HepG2 (cell line): ENCODE measurements at regions not wholly inside any gene's neighbourhood (a gene's known extent, or its start where the extent isn't known, plus 50 kb on each side); places are given as distances from the start of the nearest gene placed in this dataset.

Source experiments
- ATAC-seq: fragments of 200-7000 bp; cut with Tn5 transposase; 3 replicates; pipeline ENCODE4 v1.9.1; 2020; ENCODE audit warnings: mild to moderate bottlenecking, moderate library complexity
- BruUV-seq: library from RNA; stranded (reverse); fragments of 400-500 nt; replicated peaks from 2 replicates; lab custom pipeline; 2021; lab: Mats Ljungman, UMichigan
- CTCF ChIA-PET: fragments of 300-600 bp; formaldehyde crosslinking; extraction: SDS; loops from one replicate; lab custom pipeline; 2021; ENCODE audit warnings: low total read pairs, inconsistent platforms, low intra/inter-chr PET ratio; lab: Yijun Ruan, JAX
- POLR2A ChIA-PET: fragments of 350-600 bp; sonication (Branson Sonifier 250); formaldehyde crosslinking; loops from one replicate; lab custom pipeline; 2020; ENCODE audit warnings: antibody characterized with exemption, inconsistent platforms; lab: Yijun Ruan, JAX
- DNase-seq: peaks from one replicate; pipeline ENCODE4 v3.0.0-alpha.2; 2015; ENCODE audit warnings: low spot score
- FAIRE-seq: peaks from 3 replicates; lab custom pipeline; 2011; peaks lifted over from hg19 to GRCh38; lab: Jason Lieb, UNC
- H2AFZ ChIP-seq: one replicate; pipeline ENCODE4 v1.6.1; 2011; ENCODE audit warnings: low read length, inconsistent platforms
- H3K27ac ChIP-seq: fragments of 300-600 bp; 3 replicates; pipeline ENCODE4 v1.8.0; 2011; ENCODE audit warnings: mixed run types, mild to moderate bottlenecking, mixed read lengths, low read length, inconsistent platforms; ENCODE audit not compliant: insufficient read depth; ENCODE audit errors: extremely low read length
- H3K27me3 ChIP-seq, 2 experiments: fragments of 200-600 bp in 1 of 2; 2 replicates in 1 of 2; 3 replicates in 1 of 2; pipeline versions ENCODE4 v1.6.0 to v1.8.0; 2011; ENCODE audit warnings: low read length in 2 of 2, mild to moderate bottlenecking in 2 of 2, moderate library complexity in 2 of 2, inconsistent platforms in 1 of 2; ENCODE audit not compliant: insufficient read depth in 2 of 2, control insufficient read depth in 1 of 2
- H3K36me3 ChIP-seq, 2 experiments: fragments of 200-600 bp in 1 of 2; replicated peaks in 1 of 2; 2 replicates in 1 of 2; 3 replicates in 1 of 2; pipeline versions ENCODE4 v1.5.1 to v1.8.0; 2011; ENCODE audit warnings: low read length in 2 of 2, inconsistent platforms in 1 of 2; ENCODE audit not compliant: insufficient read depth in 2 of 2, control insufficient read depth in 1 of 2
- H3K4me1 ChIP-seq: 2 replicates; pipeline ENCODE4 v1.5.1; 2012; ENCODE audit warnings: low read length, inconsistent platforms; ENCODE audit not compliant: insufficient read depth
- H3K4me2 ChIP-seq: 2 replicates; pipeline ENCODE4 v1.6.0; 2011; ENCODE audit warnings: low read depth, low read length, inconsistent platforms
- H3K4me3 ChIP-seq, 3 experiments: fragments of 200-600 bp in 1 of 3; sonication (generic), shearing (Covaris generic) in 1 of 3; replicated peaks in 1 of 3; 2 replicates each; pipeline ENCODE4 v1.5.1; 2011 to 2016; ENCODE audit warnings: low read length in 3 of 3, inconsistent platforms in 2 of 3, low read depth in 2 of 3, mild to moderate bottlenecking in 2 of 3, control low read depth in 1 of 3, mixed read lengths in 1 of 3; ENCODE audit not compliant: insufficient read depth in 1 of 3
- H3K79me2 ChIP-seq: one replicate; pipeline ENCODE4 v1.6.1; 2011; ENCODE audit warnings: low read length, inconsistent platforms; ENCODE audit not compliant: insufficient read depth
- H3K9ac ChIP-seq: 2 replicates; pipeline ENCODE4 v1.6.0; 2011; ENCODE audit warnings: mild to moderate bottlenecking, low read depth, low read length, inconsistent platforms; ENCODE audit not compliant: insufficient read depth
- H3K9me3 ChIP-seq: 2 replicates; pipeline ENCODE4 v1.5.1; 2012; ENCODE audit warnings: mild to moderate bottlenecking, low read length
- H4K20me1 ChIP-seq: 2 replicates; pipeline ENCODE4 v1.6.0; 2011; ENCODE audit warnings: inconsistent platforms, mild to moderate bottlenecking, low read length, moderate library complexity; ENCODE audit not compliant: insufficient read depth
- HOXA9 ChIP-seq: sonication (generic); formaldehyde crosslinking; IDR thresholded peaks from 2 replicates; pipeline ENCODE4 v1.8.1; 2022; ENCODE audit warnings: missing genetic modification reagents, mild to moderate bottlenecking, moderate library complexity, borderline replicate concordance
- LCORL ChIP-seq, 2 experiments: fragments of 450-650 bp in 1 of 2; sonication (generic) in 1 of 2; formaldehyde crosslinking in 1 of 2; IDR thresholded peaks; 2 replicates each; pipeline versions ENCODE4 v1.5.0 to v1.6.1; 2017 to 2020; ENCODE audit warnings: antibody characterized with exemption in 1 of 2, missing genetic modification reagents in 1 of 2
- MEF2D ChIP-seq: sonication (generic); formaldehyde crosslinking; IDR thresholded peaks from 2 replicates; pipeline ENCODE4 v1.5.1; 2020; ENCODE audit warnings: mild to moderate bottlenecking, missing genetic modification reagents
- PHF5A ChIP-seq: IDR thresholded peaks from one replicate; pipeline ENCODE4 v1.6.1; 2018; ENCODE audit warnings: low read depth, missing genetic modification reagents; ENCODE audit not compliant: unreplicated experiment
- U2AF2 ChIP-seq: fragments of 200-400 bp; formaldehyde crosslinking; IDR thresholded peaks from 2 replicates; pipeline ENCODE4 v1.6.1; 2017; ENCODE audit warnings: low read depth, mild to moderate bottlenecking, low read length
- ZNF432 ChIP-seq: sonication (generic); formaldehyde crosslinking; IDR thresholded peaks from 2 replicates; pipeline ENCODE4 v1.5.0; 2020; ENCODE audit warnings: missing genetic modification reagents, mild to moderate bottlenecking, borderline replicate concordance
- ZNF451 ChIP-seq: sonication (generic); formaldehyde crosslinking; IDR thresholded peaks from 2 replicates; pipeline ENCODE4 v1.5.0; 2020; ENCODE audit warnings: mild to moderate bottlenecking, missing genetic modification reagents
- ZNF678 ChIP-seq: sonication (generic); formaldehyde crosslinking; IDR thresholded peaks from 2 replicates; pipeline ENCODE4 v1.4.0; 2020; ENCODE audit warnings: mild to moderate bottlenecking, missing genetic modification reagents
- ZNF878 ChIP-seq: sonication (generic); formaldehyde crosslinking; IDR thresholded peaks from 2 replicates; pipeline ENCODE4 v1.8.1; 2023; ENCODE audit warnings: mild to moderate bottlenecking, missing genetic modification reagents, moderate library complexity
- WGBS: methylation state at CpG from one replicate; pipeline ENCODE4 v1.1.6; 2017; ENCODE audit warnings: low lambda C conversion rate; 5-methylcytosine and 5-hydroxymethylcytosine counted together
- in situ Hi-C: cut with HindIII; loops from 2 replicates; pipeline ENCODE4 v1.10.0; 2017; ENCODE audit warnings: low pct_unique_long_range_greater_than_20kb; ENCODE audit not compliant: extremely low pct_ligation_motif_present
- intact Hi-C: fragments of 100-400 bp; cut with micrococcal nuclease; formaldehyde crosslinking; loops from one replicate; pipeline ENCODE4 v1.10.0; 2022; ENCODE audit not compliant: unreplicated experiment
- TF ChIP-seq, protein P1 (sequence below): fragments of 450-650 bp; IDR thresholded peaks from 2 replicates; pipeline ENCODE4 v1.6.1; 2017
- TF ChIP-seq, protein P2 (sequence below): sonication (generic); formaldehyde crosslinking; IDR thresholded peaks from 2 replicates; pipeline ENCODE4 v1.4.0; 2020; ENCODE audit warnings: missing genetic modification reagents

DNA sequence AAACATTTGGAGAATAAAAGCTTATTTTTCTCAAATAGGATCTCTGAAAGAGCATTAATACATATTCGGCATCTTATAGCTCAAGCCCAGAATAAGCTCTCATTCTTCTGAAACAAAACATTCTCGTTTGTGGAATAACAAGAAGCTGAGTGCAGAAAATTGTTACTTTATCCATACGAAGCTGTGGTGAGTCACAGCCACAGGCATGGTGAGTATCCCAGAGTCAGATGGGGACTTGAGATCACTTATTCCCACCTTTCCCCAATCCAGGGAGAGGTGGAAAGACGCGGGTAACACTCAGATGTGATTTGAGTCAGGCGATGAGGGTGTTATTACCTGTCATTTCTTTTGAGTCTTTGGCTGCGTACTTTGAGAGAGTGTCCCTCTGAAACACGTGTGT is 214.6 kb upstream of the TMEM132C start:
- no TSS peak for BruUV-seq
- Histone ChIP-seq H4K20me1 (no peaks in the 10 kb centered on the region), H3K79me2 (no peaks in the 10 kb centered on the region), H3K9ac (no peak overlapping the region), H3K4me1 (no peaks in the 10 kb centered on the region), H3K36me3 (no peaks in the 10 kb centered on the region), H3K27ac (no peak overlapping the region), H3K27me3 (no peaks in the 10 kb centered on the region; a peak in 1 of 5 replicates), H2AFZ (no peak overlapping the region), H3K4me2 (no peak overlapping the region), H3K4me3 (no peak overlapping the region), H3K9me3 (no peaks in the 10 kb centered on the region)
- no peak for DNase-seq
- no peak for ATAC-seq
- POLR2A ChIA-PET, result no interaction called here
- no peak for TF ChIP-seq U2AF2
- no peak for TF ChIP-seq ZNF451
- TF ChIP-seq HOXA9, result no peak
- no peak for TF ChIP-seq ZNF432 (CRISPR knock-in tag)
- TF ChIP-seq, protein P1, sequence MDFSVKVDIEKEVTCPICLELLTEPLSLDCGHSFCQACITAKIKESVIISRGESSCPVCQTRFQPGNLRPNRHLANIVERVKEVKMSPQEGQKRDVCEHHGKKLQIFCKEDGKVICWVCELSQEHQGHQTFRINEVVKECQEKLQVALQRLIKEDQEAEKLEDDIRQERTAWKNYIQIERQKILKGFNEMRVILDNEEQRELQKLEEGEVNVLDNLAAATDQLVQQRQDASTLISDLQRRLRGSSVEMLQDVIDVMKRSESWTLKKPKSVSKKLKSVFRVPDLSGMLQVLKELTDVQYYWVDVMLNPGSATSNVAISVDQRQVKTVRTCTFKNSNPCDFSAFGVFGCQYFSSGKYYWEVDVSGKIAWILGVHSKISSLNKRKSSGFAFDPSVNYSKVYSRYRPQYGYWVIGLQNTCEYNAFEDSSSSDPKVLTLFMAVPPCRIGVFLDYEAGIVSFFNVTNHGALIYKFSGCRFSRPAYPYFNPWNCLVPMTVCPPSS, result no peak
- TF ChIP-seq LCORL (IDR thresholded peaks at IDR 0.05), result no peak
- TF ChIP-seq LCORL (CRISPR knock-in tag; IDR thresholded peaks at IDR 0.05), result no peak
- no peak for TF ChIP-seq PHF5A
- TF ChIP-seq ZNF678 (CRISPR knock-in tag), result no peak
- no peak for TF ChIP-seq ZNF878 (CRISPR knock-in tag)
- TF ChIP-seq MEF2D, result no peak
- TF ChIP-seq, protein P2, sequence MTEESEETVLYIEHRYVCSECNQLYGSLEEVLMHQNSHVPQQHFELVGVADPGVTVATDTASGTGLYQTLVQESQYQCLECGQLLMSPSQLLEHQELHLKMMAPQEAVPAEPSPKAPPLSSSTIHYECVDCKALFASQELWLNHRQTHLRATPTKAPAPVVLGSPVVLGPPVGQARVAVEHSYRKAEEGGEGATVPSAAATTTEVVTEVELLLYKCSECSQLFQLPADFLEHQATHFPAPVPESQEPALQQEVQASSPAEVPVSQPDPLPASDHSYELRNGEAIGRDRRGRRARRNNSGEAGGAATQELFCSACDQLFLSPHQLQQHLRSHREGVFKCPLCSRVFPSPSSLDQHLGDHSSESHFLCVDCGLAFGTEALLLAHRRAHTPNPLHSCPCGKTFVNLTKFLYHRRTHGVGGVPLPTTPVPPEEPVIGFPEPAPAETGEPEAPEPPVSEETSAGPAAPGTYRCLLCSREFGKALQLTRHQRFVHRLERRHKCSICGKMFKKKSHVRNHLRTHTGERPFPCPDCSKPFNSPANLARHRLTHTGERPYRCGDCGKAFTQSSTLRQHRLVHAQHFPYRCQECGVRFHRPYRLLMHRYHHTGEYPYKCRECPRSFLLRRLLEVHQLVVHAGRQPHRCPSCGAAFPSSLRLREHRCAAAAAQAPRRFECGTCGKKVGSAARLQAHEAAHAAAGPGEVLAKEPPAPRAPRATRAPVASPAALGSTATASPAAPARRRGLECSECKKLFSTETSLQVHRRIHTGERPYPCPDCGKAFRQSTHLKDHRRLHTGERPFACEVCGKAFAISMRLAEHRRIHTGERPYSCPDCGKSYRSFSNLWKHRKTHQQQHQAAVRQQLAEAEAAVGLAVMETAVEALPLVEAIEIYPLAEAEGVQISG (CRISPR knock-in tag), result no peak
- CTCF ChIA-PET, result no interaction called here
- in situ Hi-C loops (no loop called here), intact Hi-C loops (no loop called here)
- no peak for FAIRE-seq
- WGBS, result 7% methylated on average over 8 of the region's 8 CpGs
